Ovary (tissue), 3 donors: ENCODE measurements at regions not wholly inside any gene's neighbourhood (a gene's known extent, or its start where the extent isn't known, plus 50 kb on each side); places are given as distances from the start of the nearest gene placed in this dataset.

Experiments used
- POLR2A ChIP-seq: fragments of 450-650 bp; IDR thresholded peaks from one replicate; pipeline ENCODE4 v1.6.1; 2017; ENCODE audit warnings: antibody characterized with exemption, mild to moderate bottlenecking, moderate library complexity
- TF ChIP-seq, protein P1 (sequence below), 3 donors: fragments of 450-650 bp in 2 of 3; fragments of 200-600 bp in 1 of 3; IDR thresholded peaks; one replicate each; pipeline versions ENCODE4 v1.5.1 to v1.8.0; 2016 to 2022; ENCODE audit warnings: antibody characterized with exemption in 3 of 3, mild to moderate bottlenecking in 1 of 3
- donor health status: DM: no; HTN: no; CAD: no.

DNA sequence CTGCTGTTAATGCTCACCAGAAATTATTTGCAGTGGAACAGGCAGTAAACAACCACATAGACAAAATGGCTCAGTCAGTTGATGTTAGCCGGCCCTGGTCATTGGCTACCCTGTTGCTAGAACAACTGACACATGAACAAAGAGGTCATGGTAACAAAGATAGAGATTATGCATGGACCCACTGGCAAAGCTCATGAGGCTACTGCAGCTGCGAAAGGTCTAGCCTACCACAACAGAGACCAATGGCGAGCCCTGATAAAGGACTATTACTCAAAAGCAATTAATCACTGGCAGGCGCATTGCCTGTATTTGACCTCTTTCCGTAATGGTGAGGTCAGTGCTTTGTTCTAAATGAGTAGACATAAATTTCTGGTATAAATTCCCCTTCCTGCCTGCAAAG, 474.2 kb downstream of the DSC3 start:
- no peak for TF ChIP-seq POLR2A
- TF ChIP-seq, protein P1, sequence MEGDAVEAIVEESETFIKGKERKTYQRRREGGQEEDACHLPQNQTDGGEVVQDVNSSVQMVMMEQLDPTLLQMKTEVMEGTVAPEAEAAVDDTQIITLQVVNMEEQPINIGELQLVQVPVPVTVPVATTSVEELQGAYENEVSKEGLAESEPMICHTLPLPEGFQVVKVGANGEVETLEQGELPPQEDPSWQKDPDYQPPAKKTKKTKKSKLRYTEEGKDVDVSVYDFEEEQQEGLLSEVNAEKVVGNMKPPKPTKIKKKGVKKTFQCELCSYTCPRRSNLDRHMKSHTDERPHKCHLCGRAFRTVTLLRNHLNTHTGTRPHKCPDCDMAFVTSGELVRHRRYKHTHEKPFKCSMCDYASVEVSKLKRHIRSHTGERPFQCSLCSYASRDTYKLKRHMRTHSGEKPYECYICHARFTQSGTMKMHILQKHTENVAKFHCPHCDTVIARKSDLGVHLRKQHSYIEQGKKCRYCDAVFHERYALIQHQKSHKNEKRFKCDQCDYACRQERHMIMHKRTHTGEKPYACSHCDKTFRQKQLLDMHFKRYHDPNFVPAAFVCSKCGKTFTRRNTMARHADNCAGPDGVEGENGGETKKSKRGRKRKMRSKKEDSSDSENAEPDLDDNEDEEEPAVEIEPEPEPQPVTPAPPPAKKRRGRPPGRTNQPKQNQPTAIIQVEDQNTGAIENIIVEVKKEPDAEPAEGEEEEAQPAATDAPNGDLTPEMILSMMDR (IDR thresholded peaks at IDR 0.05) = no peak
